Heart left ventricle (tissue), 16 donors: ENCODE measurements at regions not wholly inside any gene's neighbourhood (a gene's known extent, or its start where the extent isn't known, plus 50 kb on each side); places are given as distances from the start of the nearest gene placed in this dataset.
"Not testable (repeated sequence)": the region's sequence is repeated elsewhere in the genome, so short reads cannot be mapped to it uniquely, and the experiment has no call there.

Experiments
- ATAC-seq, 4 donors: fragments of 200-7000 bp; cut with Tn5 transposase; one replicate each; pipeline ENCODE4 v1.9.1; 2020 to 2022; ENCODE audit warnings: moderate library complexity in 4 of 4, mild to moderate bottlenecking in 3 of 4, moderate number of reproducible peaks in 1 of 4
- DNase-seq, 5 donors: peaks; one replicate each; pipeline ENCODE4 v3.0.0-alpha.2; 2020
- H3K27ac ChIP-seq, 12 donors: fragments of 200-600 bp; sonication (generic) in 4 of 12; one replicate each; pipeline versions ENCODE4 v1.5.0 to v1.8.0; 2016 to 2022; ENCODE audit warnings: mild to moderate bottlenecking in 2 of 12
- H3K27me3 ChIP-seq, 9 donors: fragments of 200-600 bp; sonication (generic) in 2 of 9; one replicate each; pipeline versions ENCODE4 v1.5.1 to v1.8.0; 2016 to 2022; ENCODE audit warnings: mild to moderate bottlenecking in 3 of 9
- H3K36me3 ChIP-seq, 9 donors: fragments of 200-600 bp; sonication (generic) in 2 of 9; one replicate each; pipeline versions ENCODE4 v1.5.0 to v1.8.0; 2018 to 2022; ENCODE audit warnings: mild to moderate bottlenecking in 2 of 9
- H3K4me1 ChIP-seq, 12 donors: fragments of 200-600 bp; sonication (generic) in 4 of 12; one replicate each; pipeline versions ENCODE4 v1.5.0 to v1.8.0; 2016 to 2022; ENCODE audit warnings: mild to moderate bottlenecking in 3 of 12
- H3K4me3 ChIP-seq, 12 donors: fragments of 200-600 bp; sonication (generic) in 4 of 12; one replicate each; pipeline versions ENCODE4 v1.5.0 to v1.8.0; 2017 to 2022; ENCODE audit warnings: mild to moderate bottlenecking in 9 of 12, moderate library complexity in 4 of 12
- H3K9me3 ChIP-seq, 12 donors: fragments of 200-600 bp; sonication (generic) in 4 of 12; one replicate each; pipeline versions ENCODE4 v1.5.0 to v1.8.0; 2016 to 2022; ENCODE audit warnings: mild to moderate bottlenecking in 1 of 12
- CTCF ChIP-seq, 12 donors: fragments of 200-600 bp; sonication (generic) in 4 of 12; IDR thresholded peaks; one replicate each; pipeline versions ENCODE4 v1.5.0 to v1.8.0; 2018 to 2022; ENCODE audit warnings: antibody characterized with exemption in 12 of 12, mild to moderate bottlenecking in 5 of 12
- POLR2A ChIP-seq, 2 donors: fragments of 450-650 bp; IDR thresholded peaks; one replicate each; pipeline ENCODE4 v1.6.1; 2017; ENCODE audit warnings: antibody characterized with exemption in 2 of 2, mild to moderate bottlenecking in 2 of 2, moderate library complexity in 2 of 2
- WGBS, 4 donors: extraction: QIAGEN DNeasy Blood & Tissue Kit in 2 of 4; methylation state at CpG; one replicate each; pipeline versions ENCODE4 v1.1.5 to v1.1.7; 2013 to 2018; 5-methylcytosine and 5-hydroxymethylcytosine counted together
- intact Hi-C, 10 donors: fragments of 100-400 bp; cut with DNase I; formaldehyde crosslinking; loops; one replicate each; pipeline versions ENCODE4 v1.11.1 to v1.14.2; 2022
- donor health status: ischemic (EF 13 %, LVEDD 7.1; RV severe dilation, severe dysfunction).
- donor health status: healthy with polysubstance abuse.
- donor health status: DM: no; HTN: yes; CAD: no.
- donor health status: DM: no; HTN: no; CAD: no.
- donor health status: ischemic (EF 25% LVEDD 6.9; RV normal size, moderate dysfunction).
- donor health status: ischemic (EF 25% LVEDD 5.7; RV mildly dilated, moderate dysfunction).
- donor health status: healthy.
- donor health status: DM: yes; HTN: yes; CAD: no.
- donor health status: ischemic (EF 35%, LVEDD 5.7; RV mildly dilated, moderate dysfunction).
- donor health status: nonischemic (EF 11% LVEDD 7.7; RV severe dilation, severe dysfunction).
- donor health status: DM: yes; HTN: yes; CAD: no.
- donor health status: PGD.
- donor health status: ischemic (EF 29% LVEDD 5.4; RV normal size, mild dysfunction).
- donor health status: nonischemic (EF 23%, LVEDD 6.1; RV moderate dilation, normal function).

GRCh38 chr15:39517122-39517855, 63.6 kb upstream of the THBS1 start:
- Histone ChIP-seq H3K9me3 (peaks cover 0 to 16% (median 6%) of the 10 kb centered on the region in 12 donors), H3K4me3 (no peak overlapping the region), H3K27me3 (peaks cover 0 to 6% (median 0%) of the 10 kb centered on the region in 9 donors), H3K27ac (no peak overlapping the region), H3K4me1 (peaks cover 0 to 6% (median 0%) of the 10 kb centered on the region in 12 donors), H3K36me3 (no peaks in the 10 kb centered on the region)
- intact Hi-C loops = no loop called here
- no peak for TF ChIP-seq CTCF (IDR thresholded peaks at IDR 0.05)
- no peak for TF ChIP-seq POLR2A (IDR thresholded peaks at IDR 0.05)
- DNase-seq (no peak), ATAC-seq (no peak)
- 70 to 76% (median 73%) methylated on average over 6 of the region's 6 CpGs for WGBS, 4 donors

GRCh38 chr15:39523968-39524367, 56.9 kb upstream of the THBS1 start:
- H3K27ac ChIP-seq, ATAC-seq, H3K4me3 ChIP-seq, H3K27me3 ChIP-seq, DNase-seq, intact Hi-C loops, H3K9me3 ChIP-seq, H3K4me1 ChIP-seq, H3K36me3 ChIP-seq: not testable (repeated sequence)
- 85 to 89% (median 86%) methylated on average over 5 of the region's 5 CpGs for WGBS, 4 donors

GRCh38 chr15:39529457-39529856, 51.4 kb upstream of the THBS1 start:
- 91 to 97% (median 95%) methylated on average over 4 of the region's 4 CpGs for WGBS, 4 donors
- no peaks in the 10 kb centered on the region for H3K36me3 ChIP-seq
- intact Hi-C loops = no loop called here
- H3K4me3 ChIP-seq = no peak overlapping the region
- H3K9me3 ChIP-seq = no peaks in the 10 kb centered on the region
- H3K27me3 ChIP-seq = no peaks in the 10 kb centered on the region
- no peak for DNase-seq
- H3K4me1 ChIP-seq = no peaks in the 10 kb centered on the region
- no peak overlapping the region for H3K27ac ChIP-seq
- ATAC-seq = no peak
- no peak for TF ChIP-seq CTCF (IDR thresholded peaks at IDR 0.05)
- TF ChIP-seq POLR2A (IDR thresholded peaks at IDR 0.05) = no peak

GRCh38 chr15:39530480-39531342, 50.2 kb upstream of the THBS1 start:
- Histone ChIP-seq H3K4me3 (no peak overlapping the region), H3K36me3 (no peaks in the 10 kb centered on the region), H3K9me3 (no peaks in the 10 kb centered on the region), H3K27me3 (no peaks in the 10 kb centered on the region), H3K27ac (no peak overlapping the region), H3K4me1 (no peaks in the 10 kb centered on the region)
- DNase-seq (no peak), ATAC-seq (no peak)
- intact Hi-C loops = no loop called here
- WGBS, 4 donors = 77 to 87% (median 80%) methylated on average over 7 of the region's 7 CpGs
- TF ChIP-seq POLR2A (IDR thresholded peaks at IDR 0.05) (no peak), CTCF (IDR thresholded peaks at IDR 0.05) (no peak)
